Spinal cord (tissue), 9 donors: ENCODE measurements at regions not wholly inside any gene's neighbourhood (a gene's known extent, or its start where the extent isn't known, plus 50 kb on each side); places are given as distances from the start of the nearest gene placed in this dataset.
"Not testable (repeated sequence)": the region's sequence is repeated elsewhere in the genome, so short reads cannot be mapped to it uniquely, and the experiment has no call there.

Source experiments
- DNase-seq, 6 donors: peaks; one replicate each; pipeline versions ENCODE4 v3.0.0 to v3.0.0-alpha.2; 2013 to 2015; ENCODE audit warnings: low spot score in 6 of 6, low read depth in 4 of 6
- H3K27ac ChIP-seq: one replicate; pipeline ENCODE4 v1.5.1; 2013; ENCODE audit warnings: low read depth, low read length, control low read depth
- H3K27me3 ChIP-seq: one replicate; pipeline ENCODE4 v1.6.1; 2013; ENCODE audit warnings: low read length; ENCODE audit not compliant: control insufficient read depth, insufficient read depth
- H3K36me3 ChIP-seq: one replicate; pipeline ENCODE4 v1.6.1; 2013; ENCODE audit warnings: low read length; ENCODE audit not compliant: control insufficient read depth, insufficient read depth
- H3K4me1 ChIP-seq: one replicate; pipeline ENCODE4 v1.6.1; 2013; ENCODE audit warnings: low read length; ENCODE audit not compliant: control insufficient read depth, insufficient read depth
- H3K4me3 ChIP-seq: one replicate; pipeline ENCODE4 v1.5.1; 2013; ENCODE audit warnings: low read depth, low read length, control low read depth
- H3K9me3 ChIP-seq: one replicate; pipeline ENCODE4 v1.6.1; 2013; ENCODE audit warnings: low read length; ENCODE audit not compliant: control insufficient read depth, insufficient read depth
- WGBS: methylation state at CpG from one replicate; pipeline ENCODE4 v1.1.5; 2013; ENCODE audit warnings: missing lambda C conversion rate; ENCODE audit not compliant: insufficient coverage; 5-methylcytosine and 5-hydroxymethylcytosine counted together
- donor health status: healthy.

DNA sequence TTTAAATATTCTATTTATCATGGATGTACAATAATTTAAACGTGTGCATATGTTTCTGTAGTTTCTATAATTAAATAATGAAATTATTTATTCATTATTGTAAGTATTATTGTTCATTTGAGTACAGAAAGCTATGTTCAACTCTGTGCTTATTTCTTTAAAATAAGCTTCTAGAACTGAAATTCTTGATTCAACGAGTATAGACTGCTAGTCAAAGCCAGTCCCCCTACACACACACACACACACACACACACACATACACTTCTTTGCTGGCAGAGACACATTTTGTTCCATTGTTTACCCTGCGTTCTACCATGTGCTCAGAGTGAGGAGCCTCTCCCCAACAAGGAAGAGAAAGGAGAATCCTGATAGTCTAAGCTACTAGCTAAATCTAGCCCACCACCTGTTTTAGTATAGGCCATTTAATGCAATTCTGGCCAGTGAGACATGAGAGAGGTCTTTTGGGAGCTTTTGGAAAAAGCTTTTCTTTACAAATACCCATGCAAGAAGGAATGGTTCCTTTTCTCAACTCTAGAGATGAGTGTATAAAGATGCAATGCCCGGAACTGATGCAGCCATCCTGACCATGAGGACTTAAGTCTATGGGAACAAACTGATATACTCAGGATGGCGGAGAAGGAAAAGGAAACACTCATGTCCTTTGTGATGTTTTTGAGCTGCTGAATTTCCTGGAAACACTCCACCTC is 161.4 kb downstream of the NDUFA12 start:
- no peak overlapping the region for H3K27ac ChIP-seq
- H3K27me3 ChIP-seq = no peaks in the 10 kb centered on the region
- no peaks in the 10 kb centered on the region for H3K9me3 ChIP-seq
- H3K36me3 ChIP-seq = no peaks in the 10 kb centered on the region
- H3K4me3 ChIP-seq = no peak overlapping the region
- no peak for DNase-seq
- H3K4me1 ChIP-seq = no peaks in the 10 kb centered on the region
- no CpG with 5 or more reads among the region's 5 CpGs for WGBS

DNA sequence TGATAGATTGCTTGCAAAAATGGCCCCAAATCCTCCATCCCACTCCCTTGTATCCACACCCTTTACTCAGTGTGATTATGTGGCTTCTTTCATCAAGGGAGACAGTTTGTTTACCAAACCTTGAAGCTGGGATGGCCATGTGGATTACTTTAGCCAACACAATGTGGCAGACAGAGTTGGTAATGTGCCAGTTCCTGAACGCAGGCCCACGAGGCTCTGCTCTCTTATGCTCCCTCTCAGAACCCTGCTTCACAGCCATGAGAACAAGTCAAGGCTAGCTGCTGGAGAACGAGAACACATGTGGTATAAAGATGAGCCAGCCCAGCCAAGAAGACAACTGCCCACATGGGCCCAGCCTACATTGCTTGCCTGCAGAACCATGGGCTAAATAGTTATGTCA is 162.3 kb downstream of the NDUFA12 start:
- H3K27me3 ChIP-seq = no peaks in the 10 kb centered on the region
- H3K4me1 ChIP-seq = no peaks in the 10 kb centered on the region
- whole genome bisulfite sequencing = no CpG with 5 or more reads among the region's 3 CpGs
- no peak overlapping the region for H3K27ac ChIP-seq
- H3K36me3 ChIP-seq = no peaks in the 10 kb centered on the region
- DNase-seq = no peak
- H3K9me3 ChIP-seq = no peaks in the 10 kb centered on the region
- no peak overlapping the region for H3K4me3 ChIP-seq

- Histone ChIP-seq H3K9me3 (no peaks in the 10 kb centered on the region), H3K36me3 (no peaks in the 10 kb centered on the region), H3K4me1 (no peaks in the 10 kb centered on the region), H3K27me3 (no peaks in the 10 kb centered on the region), H3K27ac (no peak overlapping the region), H3K4me3 (no peak overlapping the region)
- 100% methylated on average over 3 of the region's 5 CpGs for WGBS
- no peak for DNase-seq
Observed at GRCh38 chr12:94839347-94839746, 164.2 kb downstream of the NDUFA12 start.

- not testable (repeated sequence) for H3K4me3 ChIP-seq, H3K36me3 ChIP-seq, H3K27me3 ChIP-seq, H3K9me3 ChIP-seq, H3K27ac ChIP-seq, DNase-seq
- WGBS = 94% methylated on average over 8 of the region's 13 CpGs
- peaks cover 11% of the 10 kb centered on the region for H3K4me1 ChIP-seq
Observed at GRCh38 chr12:94836952-94837670, 166.4 kb downstream of the NDUFA12 start.

GRCh38 chr12:94834036-94834625 is 169.4 kb downstream of the NDUFA12 start:
- DNase-seq = no peak
- 93% methylated on average over 13 of the region's 14 CpGs for whole genome bisulfite sequencing
- Histone ChIP-seq H3K27me3 (no peaks in the 10 kb centered on the region), H3K36me3 (no peaks in the 10 kb centered on the region), H3K4me3 (no peak overlapping the region), H3K27ac (no peak overlapping the region), H3K9me3 (no peaks in the 10 kb centered on the region), H3K4me1 (peaks cover 11% of the 10 kb centered on the region)

DNA sequence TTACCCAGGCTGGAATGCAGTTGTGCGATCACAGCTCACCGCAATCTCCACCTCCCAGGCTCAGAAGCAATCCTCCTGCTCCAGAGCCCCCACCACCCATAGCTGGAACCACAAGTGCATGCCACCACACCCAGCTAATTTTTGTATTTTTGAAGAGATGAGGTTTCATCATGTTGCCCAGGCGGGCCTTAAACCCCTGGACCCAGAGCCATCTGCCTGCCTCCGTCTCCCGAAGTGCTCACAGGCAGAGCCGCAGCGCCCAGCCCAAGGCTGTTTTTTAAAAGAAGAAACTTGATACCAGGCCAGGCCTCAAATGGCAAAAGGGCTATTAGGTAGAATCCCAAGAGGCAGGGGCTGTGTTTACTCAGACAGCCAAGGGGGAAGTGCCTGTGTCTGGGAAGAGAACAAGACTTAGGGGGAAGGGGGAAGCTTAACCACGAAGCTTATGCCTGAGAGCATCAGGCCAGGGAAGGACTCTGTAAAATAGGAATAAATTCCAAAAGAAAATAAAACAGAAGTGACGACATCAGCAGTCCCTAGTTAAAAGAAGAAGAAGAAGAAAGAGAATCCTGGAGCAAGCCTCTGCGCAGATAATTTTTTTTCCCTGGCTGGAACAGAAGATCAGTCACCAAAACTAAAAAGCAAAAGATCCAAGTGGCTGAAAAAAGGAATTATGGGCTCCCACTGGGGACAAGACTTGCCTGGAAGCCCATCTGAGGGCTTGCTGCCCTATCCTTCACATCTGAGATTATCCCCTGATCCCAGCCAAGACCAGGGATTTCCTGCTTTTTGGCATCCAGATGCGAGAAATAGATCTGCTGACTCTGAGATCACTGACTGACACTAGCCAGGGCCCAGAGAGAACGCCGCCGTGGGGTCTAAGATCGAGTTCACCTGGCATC is 170.5 kb downstream of the NDUFA12 start:
- Histone ChIP-seq H3K27ac (peak overlapping the region; percentile 49), H3K27me3 (no peaks in the 10 kb centered on the region), H3K9me3 (no peaks in the 10 kb centered on the region), H3K36me3 (no peaks in the 10 kb centered on the region), H3K4me3 (no peak overlapping the region), H3K4me1 (peaks cover 11% of the 10 kb centered on the region)
- DNase-seq = peak in 2 of 6 donors; percentile 60 to 68
- 60% methylated on average over 10 of the region's 15 CpGs for WGBS

DNA sequence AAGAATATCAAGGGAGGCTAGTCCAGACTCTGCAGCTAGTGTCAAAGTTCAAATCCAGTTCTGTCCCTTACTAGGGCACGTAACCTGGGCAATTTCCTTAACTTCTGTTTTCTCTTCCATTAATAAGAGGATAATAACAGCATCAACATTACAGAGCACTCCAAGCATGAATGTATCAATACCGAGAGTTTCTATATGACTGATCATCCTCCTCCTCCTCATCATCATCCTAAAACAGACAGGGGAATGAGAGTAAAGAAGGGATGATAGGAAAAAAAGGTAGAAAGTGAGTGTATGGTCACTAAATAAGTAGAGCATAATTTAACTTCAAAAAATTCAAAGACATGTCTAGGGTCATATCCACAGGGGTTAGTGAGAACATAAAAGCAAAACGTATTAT is 171.4 kb downstream of the NDUFA12 start:
- Histone ChIP-seq H3K27ac (no peak overlapping the region), H3K4me1 (peaks cover 11% of the 10 kb centered on the region), H3K9me3 (no peaks in the 10 kb centered on the region), H3K36me3 (no peaks in the 10 kb centered on the region), H3K4me3 (no peak overlapping the region), H3K27me3 (no peaks in the 10 kb centered on the region)
- WGBS = no CpG with 5 or more reads among the region's 3 CpGs
- DNase-seq = no peak

GRCh38 chr12:94831081-94831751 is 172.3 kb downstream of the NDUFA12 start:
- H3K4me1 ChIP-seq = peaks cover 11% of the 10 kb centered on the region
- no peaks in the 10 kb centered on the region for H3K27me3 ChIP-seq
- peak in 1 of 6 donors; percentile 15 for DNase-seq
- H3K27ac ChIP-seq = no peak overlapping the region
- no peaks in the 10 kb centered on the region for H3K36me3 ChIP-seq
- no peak overlapping the region for H3K4me3 ChIP-seq
- 58% methylated on average over 5 of the region's 9 CpGs for WGBS
- no peaks in the 10 kb centered on the region for H3K9me3 ChIP-seq

GRCh38 chr12:94829552-94829951 is 173.9 kb downstream of the NDUFA12 start:
- no peak overlapping the region for H3K27ac ChIP-seq
- no peaks in the 10 kb centered on the region for H3K9me3 ChIP-seq
- no peaks in the 10 kb centered on the region for H3K36me3 ChIP-seq
- DNase-seq = no peak
- H3K27me3 ChIP-seq = no peaks in the 10 kb centered on the region
- no peak overlapping the region for H3K4me3 ChIP-seq
- H3K4me1 ChIP-seq = peaks cover 11% of the 10 kb centered on the region
- no CpG with 5 or more reads among the region's 1 CpG for WGBS
